Osteocyte (in vitro differentiated cells): ENCODE measurements at regions not wholly inside any gene's neighbourhood (a gene's known extent, or its start where the extent isn't known, plus 50 kb on each side); places are given as distances from the start of the nearest gene placed in this dataset.

Experiments
- DNase-seq: peaks from one replicate; pipeline ENCODE4 v3.0.0; 2021; ENCODE audit warnings: mixed read lengths; ENCODE audit not compliant: unreplicated experiment; ENCODE audit errors: extremely low spot score
- H3K27ac Mint-ChIP-seq: one replicate; pipeline ENCODE4 v1.8.0; 2021; ENCODE audit warnings: mild to moderate bottlenecking, mixed read lengths; ENCODE audit not compliant: unreplicated experiment
- H3K27me3 Mint-ChIP-seq: one replicate; pipeline ENCODE4 v1.8.0; 2021; ENCODE audit warnings: mixed read lengths; ENCODE audit not compliant: unreplicated experiment
- H3K36me3 Mint-ChIP-seq: one replicate; pipeline ENCODE4 v1.8.0; 2021; ENCODE audit warnings: mixed read lengths; ENCODE audit not compliant: unreplicated experiment
- H3K4me1 Mint-ChIP-seq: one replicate; pipeline ENCODE4 v1.8.0; 2021; ENCODE audit warnings: mixed read lengths; ENCODE audit not compliant: unreplicated experiment
- H3K4me3 Mint-ChIP-seq: one replicate; pipeline ENCODE4 v1.8.0; 2021; ENCODE audit warnings: mild to moderate bottlenecking, moderate library complexity, mixed read lengths; ENCODE audit not compliant: unreplicated experiment
- H3K9me3 Mint-ChIP-seq: one replicate; pipeline ENCODE4 v1.8.0; 2021; ENCODE audit warnings: mixed read lengths; ENCODE audit not compliant: unreplicated experiment
- CTCF ChIP-seq: fragments of 200-600 bp; sonication (generic); IDR thresholded peaks from 2 replicates; pipeline ENCODE4 v1.5.0; 2021; ENCODE audit warnings: antibody characterized with exemption, mild to moderate bottlenecking, moderate library complexity

- Mint-ChIP-seq H3K27ac (no peak overlapping the region), H3K36me3 (no peaks in the 10 kb centered on the region), H3K27me3 (no peaks in the 10 kb centered on the region), H3K9me3 (no peaks in the 10 kb centered on the region), H3K4me1 (no peaks in the 10 kb centered on the region), H3K4me3 (no peak overlapping the region)
- DNase-seq: no peak
- no peak for TF ChIP-seq CTCF
Observed at GRCh38 chr12:41731061-41731460, 413.6 kb downstream of the GXYLT1 start.

GRCh38 chr12:41724216-41724615, 420.5 kb downstream of the GXYLT1 start:
- Mint-ChIP-seq H3K27me3 (no peaks in the 10 kb centered on the region), H3K27ac (no peak overlapping the region), H3K9me3 (no peaks in the 10 kb centered on the region), H3K36me3 (no peaks in the 10 kb centered on the region), H3K4me1 (no peaks in the 10 kb centered on the region), H3K4me3 (no peak overlapping the region)
- no peak for DNase-seq
- no peak for TF ChIP-seq CTCF

- Mint-ChIP-seq H3K27me3 (no peaks in the 10 kb centered on the region), H3K36me3 (no peaks in the 10 kb centered on the region), H3K4me3 (no peak overlapping the region), H3K27ac (no peak overlapping the region), H3K4me1 (no peaks in the 10 kb centered on the region), H3K9me3 (no peaks in the 10 kb centered on the region)
- DNase-seq: no peak
- TF ChIP-seq CTCF: no peak
Observed at GRCh38 chr12:41719214-41719613, 425.5 kb downstream of the GXYLT1 start.

GRCh38 chr12:41715256-41715655, 429.4 kb downstream of the GXYLT1 start:
- TF ChIP-seq CTCF: no peak
- no peaks in the 10 kb centered on the region for H3K9me3 Mint-ChIP-seq
- H3K27ac Mint-ChIP-seq: no peak overlapping the region
- H3K27me3 Mint-ChIP-seq: no peaks in the 10 kb centered on the region
- DNase-seq: no peak
- no peaks in the 10 kb centered on the region for H3K4me1 Mint-ChIP-seq
- H3K4me3 Mint-ChIP-seq: no peak overlapping the region
- no peaks in the 10 kb centered on the region for H3K36me3 Mint-ChIP-seq

GRCh38 chr12:41709463-41710285, 435.0 kb downstream of the GXYLT1 start:
- no peak for DNase-seq
- no peak for TF ChIP-seq CTCF
- Mint-ChIP-seq H3K27ac (no peak overlapping the region), H3K9me3 (no peaks in the 10 kb centered on the region), H3K4me3 (no peak overlapping the region), H3K36me3 (no peaks in the 10 kb centered on the region), H3K27me3 (no peaks in the 10 kb centered on the region), H3K4me1 (no peaks in the 10 kb centered on the region)
